ENCODE measurements at regions not wholly inside any gene's neighbourhood (a gene's known extent, or its start where the extent isn't known, plus 50 kb on each side); places are given as distances from the start of the nearest gene placed in this dataset.

- H4K5ac ChIP-seq (ENCODE audit: insufficient read length, low read depth, low read length) = no peak overlapping the region
- no peak overlapping the region for H3K56ac ChIP-seq (replicated peaks; ENCODE audit: insufficient read length, low read depth, low read length)
- H3K4me3 ChIP-seq (ENCODE audit: extremely low read depth in 1 of 4, insufficient read depth in 2 of 4, low read depth in 3 of 4, low read length in 4 of 4) = no peak overlapping the region
- no peak for FAIRE-seq
- no peak overlapping the region for H2BK12ac ChIP-seq (ENCODE audit: low read depth, low read length)
- H4K20me1 ChIP-seq (replicated peaks in 1 of 2; ENCODE audit: control insufficient read depth in 1 of 2, insufficient read depth in 2 of 2, low read length in 2 of 2) = no peaks in the 10 kb centered on the region
- H2AFZ ChIP-seq (ENCODE audit: low read length) = no peak overlapping the region
- H3K9me3 ChIP-seq (ENCODE audit: insufficient read depth in 2 of 2, low read depth in 1 of 2, low read length in 1 of 2) = no peaks in the 10 kb centered on the region
- no peak overlapping the region for H2BK5ac ChIP-seq (ENCODE audit: low read depth, low read length)
- H2BK120ac ChIP-seq (replicated peaks; ENCODE audit: low read depth, low read length) = no peak overlapping the region
- 89% methylated on average over 4 of the region's 4 CpGs; no CpG with 5 or more reads in 1 of the 2 experiments for WGBS, 2 experiments (ENCODE audit: extremely low coverage in 1 of 2, insufficient coverage in 1 of 2, insufficient read length in 1 of 2, insufficient replicate concordance in 2 of 2, low coverage in 1 of 2, low lambda C conversion rate in 2 of 2, missing lambda C conversion rate in 1 of 2)
- no peaks in the 10 kb centered on the region for H3K36me3 ChIP-seq (ENCODE audit: control insufficient read depth in 2 of 4, insufficient read depth in 4 of 4, low read length in 3 of 4)
- H3K4me1 ChIP-seq (replicated peaks in 1 of 4; ENCODE audit: control insufficient read depth in 3 of 4, insufficient read depth in 4 of 4, low read length in 3 of 4) = peaks cover 0 to 5% (median 0%) of the 10 kb centered on the region in 4 experiments; a peak in 1 of 7 replicates
- no peak overlapping the region for H2BK20ac ChIP-seq (ENCODE audit: low read length)
- no peak overlapping the region for H3K4me2 ChIP-seq (ENCODE audit: insufficient read depth in 1 of 2, low read depth in 2 of 2, low read length in 2 of 2)
- no peak overlapping the region for H2AK5ac ChIP-seq (ENCODE audit: low read depth, low read length)
- H3K4ac ChIP-seq (replicated peaks; ENCODE audit: insufficient read length, low read depth, low read length) = no peak overlapping the region
- H4K8ac ChIP-seq (ENCODE audit: extremely low read depth, insufficient read depth, low read length) = no peak overlapping the region
- POLR2A ChIA-PET (ENCODE audit: partially characterized antibody) = no interaction called here
- H3K79me2 ChIP-seq (ENCODE audit: control insufficient read depth in 1 of 2, insufficient read depth in 2 of 2, low read length in 2 of 2) = no peaks in the 10 kb centered on the region
- DNase-seq (ENCODE audit: low read depth in 1 of 2, low spot score in 2 of 2) = no peak
- no peak overlapping the region for H3K27ac ChIP-seq (ENCODE audit: low read depth, low read length)
- TF ChIP-seq E2F6 (IDR thresholded peaks at IDR 0.05) (no peak), SP1 (IDR thresholded peaks at IDR 0.05; ENCODE audit: low read depth, low read length) (no peak), TCF12 (IDR thresholded peaks at IDR 0.05; ENCODE audit: low read depth, low read length) (no peak), RBBP5 (IDR thresholded peaks at IDR 0.05; ENCODE audit: borderline replicate concordance, low read depth, low read length) (no peak), NANOG (IDR thresholded peaks at IDR 0.05; ENCODE audit: insufficient read depth, low read depth, low read length, poor library complexity, severe bottlenecking) (no peak)
- H3K18ac ChIP-seq (ENCODE audit: extremely low read depth, low read length) = no peak overlapping the region
- no peak overlapping the region for H3K23ac ChIP-seq (ENCODE audit: insufficient read length)
- CTCF ChIA-PET (ENCODE audit: partially characterized antibody) = interaction anchor here (0.9 to 1.6 kb wide), 6 partner anchors 11 to 236 kb away, joined by 3 to 5 read pairs (median 3); no protein-coding TSS in a partner anchor
- no peak overlapping the region for H3K9ac ChIP-seq (replicated peaks in 1 of 4; ENCODE audit: extremely low read depth in 1 of 4, low read depth in 3 of 4, low read length in 3 of 4)
- H4K91ac ChIP-seq (replicated peaks; ENCODE audit: insufficient read length, low read length) = no peak overlapping the region
- H3K14ac ChIP-seq (ENCODE audit: insufficient read length) = no peak overlapping the region
- no peaks in the 10 kb centered on the region for H3K23me2 ChIP-seq (ENCODE audit: low read depth, low read length)
- no peaks in the 10 kb centered on the region for H3K27me3 ChIP-seq (replicated peaks in 1 of 4; ENCODE audit: control insufficient read depth in 3 of 4, extremely low read depth in 1 of 4, insufficient read depth in 3 of 4, low read length in 3 of 4)
- no peak overlapping the region for H2BK15ac ChIP-seq (ENCODE audit: low read length)
- no peaks in the 10 kb centered on the region for H3K79me1 ChIP-seq (ENCODE audit: low read depth, low read length)
These were observed 94.3 kb upstream of the SERPINE2 start for GRCh38 chr2:224133387-224133786.
